Femur (tissue), 1 donor: ENCODE measurements at regions not wholly inside any gene's neighbourhood (a gene's known extent, or its start where the extent isn't known, plus 50 kb on each side); places are given as distances from the start of the nearest gene placed in this dataset.
"Not testable (repeated sequence)": the region's sequence is repeated elsewhere in the genome, so short reads cannot be mapped to it uniquely, and the experiment has no call there.

Source experiments
- DNase-seq: peaks from one replicate; pipeline ENCODE4 v3.0.0-alpha.2; 2017

DNA sequence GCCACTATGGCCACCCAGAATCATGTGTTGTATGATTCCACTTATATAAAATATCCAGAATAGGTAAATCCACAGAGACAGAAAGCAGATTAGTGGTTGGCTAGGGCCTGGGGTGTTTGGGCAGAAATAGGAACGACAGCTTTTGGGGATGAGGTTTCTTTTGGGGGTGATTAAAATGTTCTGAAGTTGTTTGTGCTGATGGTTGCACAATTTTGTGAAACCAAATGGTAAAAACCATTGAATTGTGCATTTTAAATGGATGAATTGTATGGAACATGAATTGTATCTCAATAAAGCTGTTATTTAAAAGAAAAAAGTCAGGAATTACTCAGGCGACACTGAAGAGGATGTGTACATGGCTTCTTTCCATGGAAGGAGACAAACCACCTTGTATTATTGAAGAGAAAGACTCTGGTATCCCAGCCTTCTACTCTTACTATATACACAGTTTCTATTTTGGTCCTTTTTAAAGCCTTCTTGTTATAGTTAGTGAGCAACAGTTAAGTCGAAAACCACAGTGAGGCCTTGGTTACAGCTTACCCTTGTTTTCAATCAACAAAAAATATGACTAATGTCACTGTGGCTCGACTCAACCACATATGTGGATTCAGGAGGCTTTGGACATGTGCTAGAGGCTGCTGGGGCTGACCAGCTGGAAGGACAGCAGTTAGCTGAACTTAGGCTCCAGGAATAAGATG, 57.1 kb upstream of the KMT2E start:
- DNase-seq: peak; percentile 69

DNA sequence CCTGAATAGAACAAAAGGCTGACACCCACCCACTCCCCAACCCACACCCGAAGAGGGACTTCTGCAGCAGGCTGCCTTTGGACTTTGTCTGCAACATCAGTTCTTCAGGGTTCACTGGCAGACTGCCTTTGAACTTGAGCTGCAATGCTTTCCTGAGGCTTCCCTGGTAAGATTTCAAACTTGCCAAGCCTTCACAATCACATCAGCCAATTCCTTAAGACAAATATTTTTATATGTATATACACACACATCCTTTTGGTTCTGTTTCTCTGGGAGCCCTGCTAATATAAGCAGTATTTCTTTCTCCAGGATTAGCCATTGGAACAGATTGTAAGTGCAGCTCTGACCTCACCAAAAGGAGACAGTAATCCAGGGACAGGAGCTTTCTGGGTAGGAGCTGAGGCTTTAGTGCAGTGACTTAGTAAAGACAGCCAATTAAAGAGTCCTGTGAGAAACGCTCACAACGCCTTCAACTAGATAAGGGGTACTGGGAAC, 55.6 kb upstream of the KMT2E start:
- no peak for DNase-seq

- not testable (repeated sequence) for DNase-seq
Observed at GRCh38 chr7:104959483-104959882, 54.5 kb upstream of the KMT2E start.

DNA sequence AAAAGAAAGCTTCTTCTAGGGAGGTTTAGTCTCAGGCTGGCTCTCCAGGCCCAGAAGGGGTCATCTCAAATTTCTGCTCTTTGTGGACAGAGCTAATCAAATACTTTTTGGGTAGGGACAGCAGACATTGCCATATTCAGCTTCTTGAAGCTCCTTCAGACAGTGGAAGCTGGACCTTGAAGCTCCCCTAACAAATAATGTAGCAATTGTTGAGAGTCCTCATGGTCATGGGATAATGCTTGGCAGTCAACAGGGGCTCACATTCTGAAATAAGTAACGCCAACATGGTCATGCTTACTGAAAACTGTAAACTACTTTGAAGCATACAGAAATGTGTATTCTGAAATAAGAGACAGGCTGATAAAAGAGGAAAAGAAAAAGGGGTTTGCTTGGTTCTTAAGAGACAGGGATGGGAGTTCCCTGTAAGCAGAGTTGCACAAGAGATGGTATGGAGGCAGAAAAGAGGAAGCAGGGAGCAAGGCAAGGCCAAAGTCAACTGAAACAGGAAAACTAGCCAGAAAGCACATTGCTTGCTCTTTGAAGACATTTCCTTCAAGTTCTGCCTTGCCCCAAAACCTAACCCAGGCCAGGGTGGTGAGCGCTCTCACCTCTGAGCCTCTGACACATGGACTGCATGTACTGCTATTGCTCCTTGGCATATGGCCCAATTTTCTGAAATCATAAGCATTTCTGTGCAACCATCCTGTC, 53.1 kb upstream of the KMT2E start:
- DNase-seq: peak; percentile 49

DNA sequence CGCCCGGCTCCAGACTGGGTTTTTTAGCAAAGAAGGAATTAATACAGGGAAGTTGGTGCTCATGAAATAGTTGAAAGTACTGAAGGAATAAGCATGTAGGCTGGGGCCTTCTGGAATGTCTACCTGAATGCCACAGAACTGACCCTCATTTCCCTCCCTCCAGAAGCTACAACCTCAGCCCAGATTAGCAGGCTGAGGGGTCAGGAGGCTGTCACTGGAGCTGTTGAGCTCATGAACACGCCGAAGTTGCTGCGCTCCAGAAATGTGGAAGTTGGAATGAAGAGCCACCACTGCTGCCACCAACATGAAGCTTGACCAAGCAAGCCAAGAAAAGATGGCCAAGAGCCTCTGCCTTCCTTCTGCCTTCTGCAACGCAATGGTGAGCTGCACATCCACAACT, 52.2 kb upstream of the KMT2E start:
- no peak for DNase-seq

DNA sequence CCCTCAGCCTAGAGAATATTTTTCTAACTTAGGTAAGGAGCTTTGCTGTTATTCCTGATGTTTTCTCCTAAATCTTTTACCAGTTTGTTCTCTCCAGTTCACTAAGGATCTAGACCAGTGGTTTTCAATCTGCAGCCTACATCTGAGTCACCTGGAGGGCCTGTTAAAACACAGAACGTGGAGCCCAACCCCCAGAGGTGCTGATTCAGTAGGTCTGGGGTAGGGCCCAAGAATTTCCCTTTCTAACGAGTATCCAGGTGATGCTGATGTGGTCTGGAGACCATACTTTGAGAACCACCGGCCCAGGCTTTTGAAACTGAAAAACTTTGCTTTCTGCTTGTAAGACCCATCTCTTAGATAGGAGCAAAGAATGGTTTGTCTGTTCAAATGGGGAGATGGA, 51.2 kb upstream of the KMT2E start:
- DNase-seq: no peak

DNA sequence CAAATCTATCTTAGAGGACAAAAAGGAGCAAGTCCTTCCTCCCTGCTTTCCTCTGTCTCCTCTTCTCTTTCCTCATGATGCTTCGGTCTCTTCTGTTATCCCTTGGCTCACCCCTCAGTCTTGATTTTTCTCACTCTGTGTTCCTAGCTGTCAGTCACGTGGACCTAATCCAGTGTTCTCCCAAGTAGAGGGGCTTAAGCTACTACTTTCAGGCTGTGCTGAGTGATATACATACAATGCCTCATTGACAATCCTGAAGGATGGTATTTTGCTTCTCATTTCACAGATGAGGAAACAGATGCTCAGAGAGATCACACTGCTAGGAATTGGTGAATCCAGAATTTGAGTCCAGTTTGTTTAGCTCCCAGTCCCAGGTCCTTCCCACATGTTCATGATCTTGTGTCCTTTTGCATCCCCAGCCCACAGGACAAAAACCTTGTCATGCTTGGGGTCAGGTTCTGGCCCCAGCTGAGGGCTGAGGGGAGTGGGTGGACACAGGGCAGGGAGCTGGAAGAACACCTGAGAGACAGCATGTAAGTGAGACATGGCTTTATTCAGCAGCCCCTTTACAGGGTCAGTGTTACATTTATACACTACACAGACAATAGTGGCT, 50.5 kb upstream of the KMT2E start:
- no peak for DNase-seq

- DNase-seq: no peak
Observed at GRCh38 chr7:104963991-104964385, 50.0 kb upstream of the KMT2E start.
